H1 (cell line): ENCODE measurements at regions not wholly inside any gene's neighbourhood (a gene's known extent, or its start where the extent isn't known, plus 50 kb on each side); places are given as distances from the start of the nearest gene placed in this dataset.
"Not testable (repeated sequence)": the region's sequence is repeated elsewhere in the genome, so short reads cannot be mapped to it uniquely, and the experiment has no call there.

ENCODE experiments used
- CTCF ChIA-PET: fragments of 300-600 bp; sonication (Branson Sonifier 250); formaldehyde crosslinking; loops from one replicate; lab custom pipeline; 2021; ENCODE audit not compliant: partially characterized antibody; lab: Charles Lee
- POLR2A ChIA-PET: fragments of 300-600 bp; sonication (Branson Sonifier 250); formaldehyde crosslinking; loops from one replicate; lab custom pipeline; 2021; ENCODE audit warnings: inconsistent platforms; ENCODE audit not compliant: partially characterized antibody; lab: Charles Lee
- DNase-seq, 2 experiments: peaks; one replicate each; pipeline versions ENCODE4 v3.0.0 to v3.0.0-alpha.2; 2010 to 2022; ENCODE audit warnings: low spot score in 2 of 2, low read depth in 1 of 2, mixed read lengths in 1 of 2
- FAIRE-seq: peaks from 2 replicates; lab custom pipeline; 2011; peaks lifted over from hg19 to GRCh38; lab: Jason Lieb, UNC
- H2AFZ ChIP-seq: 2 replicates; pipeline ENCODE4 v1.8.1; 2012; ENCODE audit warnings: low read length, inconsistent platforms
- H2AK5ac ChIP-seq: 2 replicates; pipeline ENCODE4 v1.6.1; 2013; ENCODE audit warnings: low read depth, low read length
- H2BK120ac ChIP-seq: replicated peaks from 2 replicates; pipeline ENCODE3; 2013; ENCODE audit warnings: low read depth, low read length, inconsistent platforms
- H2BK12ac ChIP-seq: 2 replicates; pipeline ENCODE4 v1.6.1; 2013; ENCODE audit warnings: low read depth, low read length
- H2BK15ac ChIP-seq: 2 replicates; pipeline ENCODE4 v1.6.1; 2013; ENCODE audit warnings: low read length
- H2BK20ac ChIP-seq: 2 replicates; pipeline ENCODE4 v1.6.1; 2013; ENCODE audit warnings: low read length
- H2BK5ac ChIP-seq: 2 replicates; pipeline ENCODE4 v1.6.1; 2013; ENCODE audit warnings: low read depth, low read length
- H3K14ac ChIP-seq: 2 replicates; pipeline ENCODE4 v1.6.1; 2013; ENCODE audit warnings: inconsistent platforms; ENCODE audit not compliant: insufficient read length
- H3K18ac ChIP-seq: 2 replicates; pipeline ENCODE4 v1.6.1; 2013; ENCODE audit warnings: low read length; ENCODE audit errors: extremely low read depth
- H3K23ac ChIP-seq: 2 replicates; pipeline ENCODE4 v1.6.1; 2013; ENCODE audit warnings: inconsistent platforms; ENCODE audit not compliant: insufficient read length
- H3K23me2 ChIP-seq: 2 replicates; pipeline ENCODE4 v1.6.1; 2013; ENCODE audit warnings: low read depth, low read length
- H3K27ac ChIP-seq: 2 replicates; pipeline ENCODE4 v1.6.1; 2011; ENCODE audit warnings: low read depth, low read length, inconsistent platforms
- H3K27me3 ChIP-seq, 4 experiments: replicated peaks in 1 of 4; 1 replicate in 1 of 4; 2 replicates in 3 of 4; pipeline versions ENCODE4 v1.6.1 to v1.8.1; 2011 to 2013; ENCODE audit warnings: low read length in 3 of 4, mild to moderate bottlenecking in 3 of 4, inconsistent platforms in 2 of 4, mixed read lengths in 2 of 4, moderate library complexity in 1 of 4; ENCODE audit not compliant: control insufficient read depth in 3 of 4, insufficient read depth in 3 of 4; ENCODE audit errors: extremely low read depth in 1 of 4
- H3K36me3 ChIP-seq, 4 experiments: 2 replicates each; pipeline versions ENCODE4 v1.6.1 to v1.8.1; 2011 to 2013; ENCODE audit warnings: mild to moderate bottlenecking in 4 of 4, low read length in 3 of 4, moderate library complexity in 2 of 4, control low read depth in 1 of 4, inconsistent platforms in 1 of 4; ENCODE audit not compliant: insufficient read depth in 4 of 4, control insufficient read depth in 2 of 4
- H3K4ac ChIP-seq: replicated peaks from 2 replicates; pipeline ENCODE3; 2013; ENCODE audit warnings: low read length, low read depth, mixed read lengths, inconsistent platforms; ENCODE audit not compliant: insufficient read length
- H3K4me1 ChIP-seq, 4 experiments: replicated peaks in 1 of 4; 1 replicate in 1 of 4; 2 replicates in 3 of 4; pipeline versions ENCODE4 v1.6.1 to v1.8.1; 2011 to 2013; ENCODE audit warnings: low read length in 3 of 4, inconsistent platforms in 2 of 4, mixed read lengths in 1 of 4; ENCODE audit not compliant: insufficient read depth in 4 of 4, control insufficient read depth in 3 of 4
- H3K4me2 ChIP-seq, 2 experiments: 2 replicates each; pipeline versions ENCODE4 v1.6.1 to v1.8.1; 2011 to 2013; ENCODE audit warnings: low read depth in 2 of 2, low read length in 2 of 2, control low read depth in 1 of 2, inconsistent platforms in 1 of 2, mild to moderate bottlenecking in 1 of 2; ENCODE audit not compliant: insufficient read depth in 1 of 2
- H3K4me3 ChIP-seq, 4 experiments: fragments of 200-600, 300-600 bp in 1 of 4; sonication (generic), shearing (Covaris generic), sonication (Bioruptor Twin) in 1 of 4; 2 replicates each; pipeline versions ENCODE4 v1.5.1 to v1.8.1; 2011 to 2016; ENCODE audit warnings: low read length in 4 of 4, low read depth in 3 of 4, control low read depth in 2 of 4, inconsistent platforms in 2 of 4, mild to moderate bottlenecking in 2 of 4, mixed read lengths in 1 of 4, moderate library complexity in 1 of 4; ENCODE audit not compliant: insufficient read depth in 2 of 4; ENCODE audit errors: extremely low read depth in 1 of 4
- H3K56ac ChIP-seq: replicated peaks from 2 replicates; pipeline ENCODE3; 2013; ENCODE audit warnings: low read depth, mild to moderate bottlenecking, mixed read lengths, low read length, inconsistent platforms; ENCODE audit not compliant: insufficient read length
- H3K79me1 ChIP-seq: 2 replicates; pipeline ENCODE4 v1.6.1; 2013; ENCODE audit warnings: low read depth, low read length, control low read depth
- H3K79me2 ChIP-seq, 2 experiments: 2 replicates each; pipeline versions ENCODE4 v1.6.1 to v1.8.1; 2012 to 2013; ENCODE audit warnings: low read length in 2 of 2, mild to moderate bottlenecking in 2 of 2, inconsistent platforms in 1 of 2; ENCODE audit not compliant: insufficient read depth in 2 of 2, control insufficient read depth in 1 of 2
- H3K9ac ChIP-seq, 4 experiments: replicated peaks in 1 of 4; 1 replicate in 1 of 4; 2 replicates in 3 of 4; pipeline versions ENCODE4 v1.6.1 to v1.8.1; 2011 to 2013; ENCODE audit warnings: low read depth in 3 of 4, low read length in 3 of 4, control low read depth in 2 of 4, mild to moderate bottlenecking in 2 of 4, moderate library complexity in 2 of 4, inconsistent platforms in 1 of 4; ENCODE audit errors: extremely low read depth in 1 of 4
- H3K9me3 ChIP-seq, 2 experiments: 2 replicates each; pipeline versions ENCODE4 v1.6.1 to v1.8.1; 2012 to 2013; ENCODE audit warnings: mild to moderate bottlenecking in 2 of 2, moderate library complexity in 2 of 2, control low read depth in 1 of 2, inconsistent platforms in 1 of 2, low read depth in 1 of 2, low read length in 1 of 2, mixed read lengths in 1 of 2; ENCODE audit not compliant: insufficient read depth in 2 of 2
- H4K20me1 ChIP-seq, 2 experiments: replicated peaks in 1 of 2; 2 replicates each; pipeline versions ENCODE3 to v1.8.1; 2011 to 2013; ENCODE audit warnings: inconsistent platforms in 2 of 2, low read length in 2 of 2, mild to moderate bottlenecking in 1 of 2; ENCODE audit not compliant: insufficient read depth in 2 of 2, control insufficient read depth in 1 of 2
- H4K5ac ChIP-seq: 2 replicates; pipeline ENCODE4 v1.6.1; 2013; ENCODE audit warnings: low read length, low read depth, mixed read lengths, inconsistent platforms; ENCODE audit not compliant: insufficient read length
- H4K8ac ChIP-seq: 2 replicates; pipeline ENCODE4 v1.8.0; 2013; ENCODE audit warnings: mild to moderate bottlenecking, moderate library complexity, low read length, inconsistent platforms; ENCODE audit not compliant: insufficient read depth; ENCODE audit errors: extremely low read depth
- H4K91ac ChIP-seq: replicated peaks from 2 replicates; pipeline ENCODE3; 2013; ENCODE audit warnings: low read length, mixed read lengths, inconsistent platforms; ENCODE audit not compliant: insufficient read length
- WGBS, 2 experiments: shearing (Covaris generic) in 1 of 2; methylation state at CpG; one replicate each; pipeline versions ENCODE4 v1.1.6 to v1.1.7; 2013 to 2015; ENCODE audit warnings: low lambda C conversion rate in 2 of 2, mixed read lengths in 2 of 2, inconsistent platforms in 1 of 2, low coverage in 1 of 2, missing lambda C conversion rate in 1 of 2; ENCODE audit not compliant: insufficient replicate concordance in 2 of 2, insufficient coverage in 1 of 2, insufficient read length in 1 of 2; ENCODE audit errors: extremely low coverage in 1 of 2, missing lambda C conversion rate in 1 of 2; 5-methylcytosine and 5-hydroxymethylcytosine counted together

DNA sequence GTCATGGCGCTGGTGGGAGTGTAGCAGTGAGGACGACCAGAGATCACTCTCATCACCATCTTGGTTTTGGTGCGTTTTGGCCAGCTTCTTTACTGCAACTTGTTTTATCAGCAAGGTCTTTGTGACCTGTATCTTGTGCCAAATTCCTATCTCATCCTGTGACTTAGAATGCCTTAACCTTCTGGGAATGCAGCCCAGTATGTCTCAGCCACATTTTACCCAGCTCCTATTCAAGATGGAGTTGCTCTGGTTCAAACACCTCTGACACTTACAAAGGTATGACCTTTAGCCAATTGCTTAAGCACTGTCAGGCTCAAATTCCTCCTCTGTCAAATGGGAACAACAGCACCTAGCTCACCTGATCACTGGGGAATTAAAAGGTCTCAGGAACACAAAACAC is 235.1 kb upstream of the ID2 start:
- H3K14ac ChIP-seq, CTCF ChIA-PET, H2AFZ ChIP-seq, H3K9me3 ChIP-seq, H3K4me2 ChIP-seq, H3K79me2 ChIP-seq, H3K4ac ChIP-seq, H2AK5ac ChIP-seq, H3K23me2 ChIP-seq, H2BK12ac ChIP-seq, H4K91ac ChIP-seq, H2BK120ac ChIP-seq, H4K20me1 ChIP-seq, H3K4me1 ChIP-seq, H3K18ac ChIP-seq, H4K5ac ChIP-seq, POLR2A ChIA-PET, H3K79me1 ChIP-seq, H2BK15ac ChIP-seq, DNase-seq, H2BK20ac ChIP-seq, H4K8ac ChIP-seq, H3K36me3 ChIP-seq, FAIRE-seq, H3K23ac ChIP-seq, H3K27me3 ChIP-seq, H3K9ac ChIP-seq, H3K56ac ChIP-seq, H2BK5ac ChIP-seq, H3K4me3 ChIP-seq, H3K27ac ChIP-seq: not testable (repeated sequence)
- WGBS, 2 experiments: 84% methylated on average over 3 of the region's 3 CpGs; no CpG with 5 or more reads in 1 of the 2 experiments
